Nephron progenitor cell (in vitro differentiated cells): ENCODE measurements at regions not wholly inside any gene's neighbourhood (a gene's known extent, or its start where the extent isn't known, plus 50 kb on each side); places are given as distances from the start of the nearest gene placed in this dataset.
A peak's percentile ranks its signal among the peaks of the same experiment; 100 is the strongest.

Experiments
- DNase-seq: peaks from one replicate; pipeline ENCODE4 v3.0.0; 2021
- H3K27ac Mint-ChIP-seq: 2 replicates; pipeline ENCODE4 v1.8.0; 2021; ENCODE audit warnings: mild to moderate bottlenecking, moderate library complexity, mixed read lengths
- H3K27me3 Mint-ChIP-seq: 2 replicates; pipeline ENCODE4 v1.8.0; 2021; ENCODE audit warnings: mild to moderate bottlenecking, low read depth, mixed read lengths; ENCODE audit not compliant: poor library complexity
- H3K36me3 Mint-ChIP-seq: 2 replicates; pipeline ENCODE4 v1.8.0; 2021; ENCODE audit warnings: low read depth, mixed read lengths
- H3K4me1 Mint-ChIP-seq: 2 replicates; pipeline ENCODE4 v1.8.0; 2021; ENCODE audit warnings: mixed read lengths
- H3K4me3 Mint-ChIP-seq: 2 replicates; pipeline ENCODE4 v1.8.0; 2021; ENCODE audit warnings: mild to moderate bottlenecking, moderate library complexity, mixed read lengths
- H3K9me3 Mint-ChIP-seq: 2 replicates; pipeline ENCODE4 v1.8.0; 2021; ENCODE audit warnings: mild to moderate bottlenecking, moderate library complexity, mixed read lengths
- CTCF ChIP-seq: fragments of 200-600 bp; sonication (generic); IDR thresholded peaks from 2 replicates; pipeline ENCODE4 v1.5.0; 2021; ENCODE audit warnings: antibody characterized with exemption

GRCh38 chr5:123754908-123755307 lies 242.9 kb downstream of the CSNK1G3 start:
- Mint-ChIP-seq H3K4me3 (no peak overlapping the region), H3K36me3 (peaks cover 10% of the 10 kb centered on the region), H3K27ac (peak overlapping the region; percentile 10), H3K4me1 (peaks cover 28% of the 10 kb centered on the region), H3K9me3 (no peaks in the 10 kb centered on the region), H3K27me3 (no peaks in the 10 kb centered on the region)
- no peak for TF ChIP-seq CTCF
- DNase-seq, result no peak

GRCh38 chr5:123753937-123754891 lies 242.2 kb downstream of the CSNK1G3 start:
- no peaks in the 10 kb centered on the region for H3K27me3 Mint-ChIP-seq
- H3K4me1 Mint-ChIP-seq, result peaks cover 28% of the 10 kb centered on the region
- no peak overlapping the region for H3K4me3 Mint-ChIP-seq
- TF ChIP-seq CTCF, result no peak
- no peak overlapping the region for H3K27ac Mint-ChIP-seq
- H3K36me3 Mint-ChIP-seq, result peaks cover 7% of the 10 kb centered on the region
- no peak for DNase-seq
- H3K9me3 Mint-ChIP-seq, result no peaks in the 10 kb centered on the region

- Mint-ChIP-seq H3K4me1 (peaks cover 28% of the 10 kb centered on the region), H3K27ac (no peak overlapping the region), H3K36me3 (no peaks in the 10 kb centered on the region), H3K27me3 (no peaks in the 10 kb centered on the region), H3K4me3 (no peak overlapping the region), H3K9me3 (no peaks in the 10 kb centered on the region)
- TF ChIP-seq CTCF, result no peak
- no peak for DNase-seq
Observed at GRCh38 chr5:123753180-123753936, 241.4 kb downstream of the CSNK1G3 start.

GRCh38 chr5:123752552-123753179 lies 240.7 kb downstream of the CSNK1G3 start:
- DNase-seq, result no peak
- Mint-ChIP-seq H3K4me3 (no peak overlapping the region), H3K27me3 (no peaks in the 10 kb centered on the region), H3K9me3 (no peaks in the 10 kb centered on the region), H3K4me1 (peaks cover 28% of the 10 kb centered on the region), H3K27ac (peak overlapping the region; percentile 77), H3K36me3 (no peaks in the 10 kb centered on the region)
- TF ChIP-seq CTCF, result no peak

GRCh38 chr5:123751670-123752069 lies 239.7 kb downstream of the CSNK1G3 start:
- Mint-ChIP-seq H3K4me1 (peaks cover 33% of the 10 kb centered on the region), H3K36me3 (no peaks in the 10 kb centered on the region), H3K9me3 (no peaks in the 10 kb centered on the region), H3K27ac (no peak overlapping the region), H3K27me3 (no peaks in the 10 kb centered on the region), H3K4me3 (no peak overlapping the region)
- TF ChIP-seq CTCF, result no peak
- DNase-seq, result no peak
